Cardiac muscle cell (in vitro differentiated cells and primary cell): ENCODE measurements at regions not wholly inside any gene's neighbourhood (a gene's known extent, or its start where the extent isn't known, plus 50 kb on each side); places are given as distances from the start of the nearest gene placed in this dataset.

Experiments used
- DNase-seq, 2 donors: peaks; one replicate each; pipeline versions ENCODE4 v3.0.0 to v3.0.0-alpha.2; 2010 to 2017; ENCODE audit warnings: low read depth in 1 of 2, low spot score in 1 of 2
- H3K27ac ChIP-seq: fragments of 200-600 bp; sonication (generic); 2 replicates; pipeline ENCODE4 v1.5.1; 2016
- H3K27me3 ChIP-seq: fragments of 200-600 bp; sonication (generic); 2 replicates; pipeline ENCODE4 v1.6.0; 2016; ENCODE audit warnings: control low read depth
- H3K36me3 ChIP-seq: fragments of 200-600 bp; sonication (generic); 2 replicates; pipeline ENCODE4 v1.5.1; 2016; ENCODE audit warnings: control low read depth
- H3K4me1 ChIP-seq: fragments of 200-600 bp; sonication (generic); 2 replicates; pipeline ENCODE4 v1.8.1; 2017; ENCODE audit warnings: low read depth, mild to moderate bottlenecking, mixed run types
- H3K4me3 ChIP-seq: fragments of 200-600 bp; sonication (generic); 2 replicates; pipeline ENCODE4 v1.5.1; 2016; ENCODE audit warnings: mild to moderate bottlenecking
- H3K9me3 ChIP-seq: fragments of 200-600 bp; sonication (generic); 2 replicates; pipeline ENCODE4 v1.5.1; 2017; ENCODE audit warnings: low read depth, mild to moderate bottlenecking, control low read depth
- TF ChIP-seq, protein P1 (sequence below): IDR thresholded peaks from 2 replicates; pipeline ENCODE4 v1.5.1; 2012; ENCODE audit warnings: low read depth, mild to moderate bottlenecking, low read length

DNA sequence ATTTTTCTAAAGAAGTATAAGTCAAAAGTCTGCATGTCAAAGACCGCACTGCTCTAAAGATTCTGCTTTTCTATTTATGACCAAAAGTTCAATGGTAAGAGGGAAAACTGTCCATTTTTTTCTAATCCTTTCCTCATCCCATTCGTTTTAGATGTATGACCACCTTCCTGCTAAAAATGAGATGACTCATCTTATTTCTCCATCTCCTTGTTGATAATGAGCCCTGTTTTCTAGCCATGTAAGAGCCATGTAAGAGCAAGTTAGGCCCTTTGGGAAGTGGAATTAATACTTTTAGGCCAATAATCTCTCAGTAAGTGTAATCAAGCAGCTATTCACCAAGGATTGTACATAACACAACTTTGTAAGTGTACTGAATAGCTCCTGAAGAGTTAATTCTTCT lies 475.6 kb upstream of the B3GALT2 start:
- Histone ChIP-seq H3K27me3 (no peaks in the 10 kb centered on the region), H3K4me3 (no peak overlapping the region), H3K4me1 (peaks cover 5% of the 10 kb centered on the region), H3K36me3 (no peaks in the 10 kb centered on the region), H3K9me3 (no peaks in the 10 kb centered on the region), H3K27ac (no peak overlapping the region)
- peak in 1 of 2 donors; percentile 30 for DNase-seq
- TF ChIP-seq, protein P1, sequence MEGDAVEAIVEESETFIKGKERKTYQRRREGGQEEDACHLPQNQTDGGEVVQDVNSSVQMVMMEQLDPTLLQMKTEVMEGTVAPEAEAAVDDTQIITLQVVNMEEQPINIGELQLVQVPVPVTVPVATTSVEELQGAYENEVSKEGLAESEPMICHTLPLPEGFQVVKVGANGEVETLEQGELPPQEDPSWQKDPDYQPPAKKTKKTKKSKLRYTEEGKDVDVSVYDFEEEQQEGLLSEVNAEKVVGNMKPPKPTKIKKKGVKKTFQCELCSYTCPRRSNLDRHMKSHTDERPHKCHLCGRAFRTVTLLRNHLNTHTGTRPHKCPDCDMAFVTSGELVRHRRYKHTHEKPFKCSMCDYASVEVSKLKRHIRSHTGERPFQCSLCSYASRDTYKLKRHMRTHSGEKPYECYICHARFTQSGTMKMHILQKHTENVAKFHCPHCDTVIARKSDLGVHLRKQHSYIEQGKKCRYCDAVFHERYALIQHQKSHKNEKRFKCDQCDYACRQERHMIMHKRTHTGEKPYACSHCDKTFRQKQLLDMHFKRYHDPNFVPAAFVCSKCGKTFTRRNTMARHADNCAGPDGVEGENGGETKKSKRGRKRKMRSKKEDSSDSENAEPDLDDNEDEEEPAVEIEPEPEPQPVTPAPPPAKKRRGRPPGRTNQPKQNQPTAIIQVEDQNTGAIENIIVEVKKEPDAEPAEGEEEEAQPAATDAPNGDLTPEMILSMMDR: no peak

DNA sequence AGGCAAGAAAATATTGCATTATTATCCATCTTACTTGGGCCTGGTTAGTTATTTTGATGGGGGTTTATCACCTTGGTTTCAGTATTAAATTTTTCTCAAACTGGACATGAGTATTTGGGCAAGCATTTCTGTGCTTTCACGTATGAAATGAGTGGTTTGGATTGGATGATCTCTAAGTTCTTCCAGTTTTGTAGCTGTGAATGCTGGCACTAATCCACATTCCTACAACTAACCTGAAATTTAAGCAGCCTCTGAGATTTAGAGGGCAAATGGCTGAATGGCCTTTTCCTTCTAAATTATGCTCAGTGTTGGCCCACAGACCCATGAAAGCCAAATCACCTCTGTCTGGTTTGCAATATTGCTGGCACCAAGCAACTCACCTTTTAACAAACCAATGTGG lies 475.0 kb upstream of the B3GALT2 start:
- H3K27me3 ChIP-seq: no peaks in the 10 kb centered on the region
- no peak for DNase-seq

DNA sequence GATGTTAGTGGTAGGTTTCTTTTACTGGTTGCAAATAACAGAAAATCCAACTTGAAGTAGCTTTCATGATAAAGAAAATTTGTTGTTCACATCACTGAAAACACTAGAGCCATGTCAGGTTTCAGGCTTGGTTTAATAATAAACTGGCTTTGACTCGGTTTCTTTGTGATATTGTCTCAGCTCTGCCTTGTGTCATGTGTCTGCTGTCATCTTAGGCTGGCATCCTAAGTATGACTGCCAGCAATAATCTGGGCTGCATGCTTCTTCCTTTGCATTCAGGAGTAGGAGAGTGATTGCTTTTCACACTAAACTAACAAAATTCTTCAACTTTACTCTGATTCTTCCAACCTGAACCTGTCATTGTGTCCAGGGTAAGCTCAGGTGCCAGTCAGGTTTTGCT lies 474.0 kb upstream of the B3GALT2 start:
- Histone ChIP-seq H3K4me1 (peaks cover 5% of the 10 kb centered on the region), H3K36me3 (no peaks in the 10 kb centered on the region), H3K27me3 (no peaks in the 10 kb centered on the region), H3K4me3 (no peak overlapping the region), H3K27ac (no peak overlapping the region), H3K9me3 (no peaks in the 10 kb centered on the region)
- DNase-seq: no peak
- TF ChIP-seq, protein P1: no peak

More for the DNA sequence above, 475.0 kb upstream of the B3GALT2 start:
- Histone ChIP-seq H3K4me3 (no peak overlapping the region), H3K27ac (no peak overlapping the region), H3K36me3 (no peaks in the 10 kb centered on the region), H3K4me1 (peaks cover 5% of the 10 kb centered on the region), H3K9me3 (no peaks in the 10 kb centered on the region)
- TF ChIP-seq, protein P1: no peak

DNA sequence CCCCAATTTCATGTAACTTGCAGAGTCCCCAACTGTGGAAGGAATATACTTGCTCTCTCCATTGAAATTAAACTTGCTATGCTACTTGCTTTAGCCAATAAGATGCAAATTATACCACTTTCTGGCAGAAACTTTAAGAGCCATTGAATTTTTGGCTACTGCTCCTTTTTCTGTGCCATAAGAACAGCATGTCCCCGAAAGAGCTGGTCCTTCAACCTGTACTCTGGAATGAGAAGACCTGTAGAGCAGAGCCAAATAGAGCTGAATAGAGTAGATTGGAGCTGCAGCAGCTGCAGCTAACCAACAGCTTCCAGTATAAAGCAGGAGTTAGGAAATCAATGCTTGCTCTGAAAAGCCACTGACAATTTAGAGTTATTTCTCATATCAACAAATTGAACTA lies 472.3 kb upstream of the B3GALT2 start:
- H3K27me3 ChIP-seq: no peaks in the 10 kb centered on the region
- DNase-seq: no peak
- H3K4me1 ChIP-seq: peaks cover 5% of the 10 kb centered on the region
- H3K4me3 ChIP-seq: no peak overlapping the region
- no peaks in the 10 kb centered on the region for H3K9me3 ChIP-seq
- TF ChIP-seq, protein P1: no peak
- H3K36me3 ChIP-seq: no peaks in the 10 kb centered on the region
- H3K27ac ChIP-seq: no peak overlapping the region

DNA sequence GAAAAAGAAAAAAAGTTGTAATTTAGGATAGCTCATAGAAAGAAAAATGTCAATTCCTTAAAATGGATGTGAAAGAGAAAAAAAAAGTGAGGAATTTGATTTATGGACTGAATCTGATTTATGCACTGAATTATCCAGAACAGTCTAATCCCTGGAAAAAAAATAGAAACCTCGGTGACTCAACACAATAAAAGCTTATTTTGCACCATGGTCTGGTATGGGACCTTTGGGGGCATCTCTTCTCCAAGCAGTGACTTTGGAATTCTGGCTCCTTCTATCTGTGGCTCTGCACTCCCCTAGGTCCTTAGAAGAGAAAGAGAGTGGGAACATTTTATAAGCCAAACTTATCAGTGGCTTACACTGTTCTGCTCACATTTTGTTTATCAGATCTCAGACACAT lies 471.7 kb upstream of the B3GALT2 start:
- Histone ChIP-seq H3K9me3 (no peaks in the 10 kb centered on the region), H3K27ac (no peak overlapping the region), H3K27me3 (no peaks in the 10 kb centered on the region), H3K4me3 (no peak overlapping the region), H3K36me3 (no peaks in the 10 kb centered on the region), H3K4me1 (peaks cover 5% of the 10 kb centered on the region)
- TF ChIP-seq, protein P1: no peak
- DNase-seq: no peak

DNA sequence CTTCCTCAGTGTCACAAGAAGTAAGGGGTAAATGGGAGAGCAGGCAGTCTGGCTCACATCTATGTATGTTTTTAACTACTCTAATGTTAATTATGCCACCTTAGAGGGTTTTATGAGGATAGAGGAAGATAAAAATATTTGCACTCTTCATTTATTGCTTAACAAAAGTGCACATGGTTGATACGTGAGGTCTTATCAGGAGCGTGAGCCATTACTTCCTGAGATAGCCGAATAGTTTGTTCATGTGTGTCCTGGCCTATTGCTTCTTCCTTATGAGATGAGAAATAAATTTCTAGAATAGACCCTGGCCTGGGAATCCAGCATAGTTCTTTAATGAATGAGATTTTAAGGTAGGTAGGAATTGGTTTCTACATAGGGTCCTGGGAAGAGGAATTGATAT lies 471.1 kb upstream of the B3GALT2 start:
- no peaks in the 10 kb centered on the region for H3K36me3 ChIP-seq
- no peaks in the 10 kb centered on the region for H3K27me3 ChIP-seq
- TF ChIP-seq, protein P1: no peak
- H3K4me1 ChIP-seq: peaks cover 5% of the 10 kb centered on the region
- H3K4me3 ChIP-seq: no peak overlapping the region
- H3K9me3 ChIP-seq: no peaks in the 10 kb centered on the region
- no peak for DNase-seq
- H3K27ac ChIP-seq: no peak overlapping the region
